ENCODE measurements at regions not wholly inside any gene's neighbourhood (a gene's known extent, or its start where the extent isn't known, plus 50 kb on each side); places are given as distances from the start of the nearest gene placed in this dataset.

GRCh38 chr21:28832013-28832714, 160.5 kb downstream of the LTN1 start:
- no peak for DNase-seq
- in situ Hi-C loops (cut with HindIII; ENCODE audit: low pct_ligation_motif_present, low pct_unique_long_range_greater_than_20kb, low sequenced_read_pairs) = no loop called here

GRCh38 chr21:28828981-28829380, 163.7 kb downstream of the LTN1 start:
- DNase-seq = no peak
- in situ Hi-C loops (cut with HindIII; ENCODE audit: low pct_ligation_motif_present, low pct_unique_long_range_greater_than_20kb, low sequenced_read_pairs) = no loop called here

- in situ Hi-C loops (cut with HindIII; ENCODE audit: low pct_ligation_motif_present, low pct_unique_long_range_greater_than_20kb, low sequenced_read_pairs) = no loop called here
- DNase-seq = no peak
These were observed 164.7 kb downstream of the LTN1 start for GRCh38 chr21:28828021-28828420.

GRCh38 chr21:28827422-28827821, 165.3 kb downstream of the LTN1 start:
- DNase-seq = no peak
- in situ Hi-C loops (cut with HindIII; ENCODE audit: low pct_ligation_motif_present, low pct_unique_long_range_greater_than_20kb, low sequenced_read_pairs) = no loop called here

GRCh38 chr21:28826569-28826968, 166.1 kb downstream of the LTN1 start:
- DNase-seq = no peak
- in situ Hi-C loops (cut with HindIII; ENCODE audit: low pct_ligation_motif_present, low pct_unique_long_range_greater_than_20kb, low sequenced_read_pairs) = no loop called here

DNA sequence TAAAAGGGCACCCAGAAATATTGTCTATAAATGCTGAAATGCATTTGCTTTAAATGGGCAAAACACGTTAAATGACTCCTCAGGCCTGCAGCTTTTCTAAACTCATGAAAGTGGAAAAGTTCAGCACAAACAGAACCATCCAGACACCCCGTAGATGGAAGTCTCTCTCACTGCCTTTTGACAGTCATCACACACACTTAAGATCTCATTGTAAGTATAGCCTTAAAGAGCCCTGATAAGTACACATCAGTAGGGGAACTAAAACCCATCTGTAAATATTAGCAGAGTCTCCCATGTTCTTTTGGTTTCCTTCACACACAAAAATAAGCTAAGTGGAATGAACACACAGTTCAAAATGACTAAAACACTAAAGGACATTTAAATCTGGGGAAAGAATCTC, 166.7 kb downstream of the LTN1 start:
- DNase-seq = no peak

DNA sequence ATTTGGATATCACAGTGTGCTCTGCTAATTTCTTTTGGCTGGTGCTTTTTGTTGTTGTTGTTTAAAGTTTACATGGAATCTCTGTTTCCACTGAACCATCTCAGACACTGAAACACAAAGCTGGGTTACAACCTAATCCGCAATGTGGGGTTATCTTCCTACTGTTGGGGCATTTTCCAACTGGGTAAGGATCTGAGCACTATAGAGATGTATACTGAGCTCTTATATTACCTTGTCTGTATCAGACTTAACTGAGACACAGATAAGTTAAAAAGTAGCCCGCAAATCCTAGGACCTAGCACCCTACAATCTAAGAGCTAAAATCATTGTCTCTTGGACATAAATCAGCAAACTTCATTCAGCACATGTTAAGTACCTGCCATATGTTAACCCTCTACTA, 169.2 kb downstream of the LTN1 start:
- in situ Hi-C loops (cut with HindIII; ENCODE audit: low pct_ligation_motif_present, low pct_unique_long_range_greater_than_20kb, low sequenced_read_pairs) = no loop called here
- DNase-seq = no peak

More for the DNA sequence above, 166.7 kb downstream of the LTN1 start:
- in situ Hi-C loops (cut with HindIII; ENCODE audit: low pct_ligation_motif_present, low pct_unique_long_range_greater_than_20kb, low sequenced_read_pairs) = no loop called here

GRCh38 chr21:28822486-28823335, 170.0 kb downstream of the LTN1 start:
- no peak for DNase-seq
- in situ Hi-C loops (cut with HindIII; ENCODE audit: low pct_ligation_motif_present, low pct_unique_long_range_greater_than_20kb, low sequenced_read_pairs) = no loop called here

DNA sequence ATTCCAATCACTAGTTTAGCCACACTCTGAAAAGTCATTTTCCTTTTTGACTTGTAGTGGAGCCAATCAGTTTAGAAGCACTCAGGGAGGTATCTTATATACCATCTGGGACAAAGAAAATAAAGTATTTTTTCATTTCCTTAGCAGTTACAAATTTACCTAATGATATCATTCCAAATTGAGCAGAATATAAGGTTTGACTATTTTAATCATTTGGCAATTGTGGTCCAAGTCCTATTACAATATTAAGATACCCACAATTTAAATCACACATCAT, 170.6 kb downstream of the LTN1 start:
- no peak for DNase-seq
- in situ Hi-C loops (cut with HindIII; ENCODE audit: low pct_ligation_motif_present, low pct_unique_long_range_greater_than_20kb, low sequenced_read_pairs) = no loop called here

DNA sequence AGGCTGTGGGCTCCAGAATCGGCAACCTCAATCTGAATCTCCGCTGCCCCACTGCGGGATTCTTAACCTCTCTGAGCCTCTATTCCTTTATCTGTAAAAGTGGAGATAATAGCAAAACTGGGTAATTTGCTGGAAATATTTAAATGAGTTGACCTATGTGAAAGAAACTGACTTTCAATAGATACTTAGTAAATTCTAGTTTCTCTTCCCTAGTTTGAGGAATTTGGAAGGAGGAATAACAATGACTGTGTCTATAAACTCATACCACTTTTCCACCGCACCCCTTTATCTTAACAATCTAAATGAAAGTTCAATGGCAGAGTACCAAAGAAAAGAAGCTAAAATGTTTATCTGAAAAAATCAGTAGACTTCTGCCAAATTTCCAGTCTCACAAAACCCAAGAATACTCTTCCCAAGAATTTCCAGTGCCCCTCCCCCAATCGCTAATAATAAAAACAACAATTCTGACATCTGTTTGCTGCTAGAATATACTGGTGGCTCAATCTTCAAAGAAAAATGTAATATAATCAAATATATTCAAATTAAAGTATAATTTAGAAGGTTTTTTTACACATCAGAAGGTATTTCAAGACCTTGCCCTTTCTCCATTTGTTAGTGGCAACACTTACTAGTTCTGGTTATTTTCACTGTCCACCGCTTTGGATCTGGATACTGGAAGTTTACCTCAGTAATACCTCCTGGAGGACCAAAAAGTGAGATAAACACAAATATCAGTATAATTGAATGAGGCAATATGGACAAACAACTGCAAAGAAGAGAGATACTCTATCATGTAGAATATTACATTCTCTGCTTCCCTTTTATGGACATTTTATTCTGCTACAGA, 171.2 kb downstream of the LTN1 start:
- in situ Hi-C loops (cut with HindIII; ENCODE audit: low pct_ligation_motif_present, low pct_unique_long_range_greater_than_20kb, low sequenced_read_pairs) = no loop called here
- DNase-seq = no peak

- no peak for DNase-seq
- in situ Hi-C loops (cut with HindIII; ENCODE audit: low pct_ligation_motif_present, low pct_unique_long_range_greater_than_20kb, low sequenced_read_pairs) = no loop called here
These were observed 173.9 kb downstream of the LTN1 start for GRCh38 chr21:28818663-28819278.

GRCh38 chr21:28817871-28818270, 174.8 kb downstream of the LTN1 start:
- DNase-seq = no peak
- in situ Hi-C loops (cut with HindIII; ENCODE audit: low pct_ligation_motif_present, low pct_unique_long_range_greater_than_20kb, low sequenced_read_pairs) = no loop called here

- in situ Hi-C loops (cut with HindIII; ENCODE audit: low pct_ligation_motif_present, low pct_unique_long_range_greater_than_20kb, low sequenced_read_pairs) = no loop called here
- DNase-seq = no peak
These were observed 180.8 kb downstream of the LTN1 start for GRCh38 chr21:28811860-28812259.

DNA sequence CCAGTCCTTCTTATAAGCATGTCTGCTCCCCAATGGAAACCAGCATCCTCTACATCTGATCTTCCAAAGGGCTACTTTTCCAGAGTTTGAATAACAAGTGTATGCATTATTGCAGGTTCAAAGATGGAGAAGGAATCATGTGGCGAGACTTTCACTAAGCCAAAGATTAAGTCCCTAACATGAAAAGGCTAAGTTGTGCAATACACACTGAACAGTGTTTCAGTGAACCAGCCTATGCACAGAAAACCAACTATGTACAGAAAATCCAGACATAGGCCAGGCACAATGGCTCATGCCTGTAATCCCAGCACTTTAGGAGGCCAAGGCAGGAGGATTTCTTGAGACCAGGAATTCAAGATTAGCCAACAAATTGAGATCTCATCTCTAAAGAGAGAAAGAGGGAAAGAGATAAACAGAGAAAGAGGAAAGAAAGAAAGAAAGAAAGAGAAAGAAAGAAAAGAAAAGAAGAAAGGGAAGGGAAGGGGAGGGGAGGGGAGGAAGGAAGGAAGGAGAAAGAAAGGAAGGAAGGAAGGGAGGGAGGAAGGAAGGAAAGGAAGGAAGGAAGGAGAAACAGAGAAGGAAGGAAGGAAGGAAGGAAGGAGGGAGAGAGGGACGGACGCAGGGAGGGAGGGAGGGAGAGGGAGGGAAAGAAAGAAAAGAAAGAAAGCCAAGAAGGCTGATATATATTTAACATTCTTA, 181.7 kb downstream of the LTN1 start:
- in situ Hi-C loops (cut with HindIII; ENCODE audit: low pct_ligation_motif_present, low pct_unique_long_range_greater_than_20kb, low sequenced_read_pairs) = no loop called here
- DNase-seq = no peak

- no peak for DNase-seq
- in situ Hi-C loops (cut with HindIII; ENCODE audit: low pct_ligation_motif_present, low pct_unique_long_range_greater_than_20kb, low sequenced_read_pairs) = no loop called here
These were observed 186.8 kb downstream of the LTN1 start for GRCh38 chr21:28805885-28806284.

DNA sequence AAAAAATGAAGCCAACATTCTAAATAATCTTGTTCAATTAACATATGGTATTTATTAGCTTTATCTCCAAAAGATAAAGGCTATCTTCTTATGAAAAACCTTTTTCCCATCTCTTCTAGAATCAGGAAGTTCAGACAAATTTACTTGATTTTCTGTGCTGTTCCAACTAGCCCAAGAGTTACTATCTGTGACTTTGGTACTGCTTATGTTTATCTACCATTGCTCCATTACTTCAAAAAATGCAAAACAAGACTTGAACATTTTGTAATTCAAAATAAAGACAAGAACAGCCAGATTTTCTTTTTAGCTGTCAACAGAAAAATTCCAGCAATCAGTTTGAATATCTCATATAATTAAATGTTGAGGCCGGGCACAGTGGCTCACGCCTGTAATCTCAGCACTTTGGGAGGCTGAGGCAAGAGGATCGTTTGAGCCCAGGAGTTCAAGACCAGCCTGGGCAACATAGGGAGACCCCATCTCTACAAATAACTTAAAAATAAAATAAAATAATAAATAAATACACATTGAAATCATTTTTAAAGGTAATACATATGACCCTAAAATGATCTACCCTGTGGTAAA, 188.5 kb downstream of the LTN1 start:
- no peak for DNase-seq
- in situ Hi-C loops (cut with HindIII; ENCODE audit: low pct_ligation_motif_present, low pct_unique_long_range_greater_than_20kb, low sequenced_read_pairs) = no loop called here

GRCh38 chr21:28801906-28802305, 190.8 kb downstream of the LTN1 start:
- in situ Hi-C loops (cut with HindIII; ENCODE audit: low pct_ligation_motif_present, low pct_unique_long_range_greater_than_20kb, low sequenced_read_pairs) = no loop called here
- no peak for DNase-seq

DNA sequence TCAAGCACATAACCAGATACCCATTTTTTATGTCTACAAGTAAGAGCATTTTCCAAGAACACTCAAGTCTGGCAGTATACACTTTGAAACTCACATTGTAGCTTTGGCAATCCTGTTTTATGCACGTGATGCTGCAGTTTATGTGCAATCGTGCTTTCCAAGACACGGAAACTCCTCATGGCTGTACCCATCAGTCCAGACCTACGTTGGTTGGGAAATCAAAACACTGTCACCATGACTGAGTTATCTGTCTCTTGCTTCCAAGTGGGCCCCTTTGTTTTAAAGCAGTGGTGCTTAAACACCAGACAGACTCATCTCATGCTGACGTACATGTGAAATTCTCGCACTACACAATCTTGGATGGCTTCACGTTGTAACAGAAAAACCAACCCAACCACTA, 192.8 kb downstream of the LTN1 start:
- in situ Hi-C loops (cut with HindIII; ENCODE audit: low pct_ligation_motif_present, low pct_unique_long_range_greater_than_20kb, low sequenced_read_pairs) = no loop called here
- DNase-seq = no peak
